ENCODE measurements at regions not wholly inside any gene's neighbourhood (a gene's known extent, or its start where the extent isn't known, plus 50 kb on each side); places are given as distances from the start of the nearest gene placed in this dataset.

- no peak for TF ChIP-seq CTCF (IDR thresholded peaks at IDR 0.05)
- TF ChIP-seq POLR2A (IDR thresholded peaks at IDR 0.05) = no peak
Measured at GRCh38 chr4:3605491-3605890, 73.3 kb upstream of the LRPAP1 start.

Data from ovary (tissue), 3 donors.